ENCODE measurements at regions not wholly inside any gene's neighbourhood (a gene's known extent, or its start where the extent isn't known, plus 50 kb on each side); places are given as distances from the start of the nearest gene placed in this dataset.

GRCh38 chr3:177832880-177833279 is 635.6 kb upstream of the TBL1XR1 start:
- no peak for TF ChIP-seq EZH2 (IDR thresholded peaks at IDR 0.05; ENCODE audit: borderline replicate concordance, low read length)
- TF ChIP-seq CTCF (conservative IDR thresholded peaks at IDR 0.05 in 1 of 2, IDR thresholded peaks at IDR 0.05 in 1 of 2; ENCODE audit: extremely low read depth in 1 of 2, insufficient read depth in 1 of 2, low read depth in 1 of 2, low read length in 2 of 2): no peak

Measured in mammary epithelial cell (primary cell).